ENCODE measurements at regions not wholly inside any gene's neighbourhood (a gene's known extent, or its start where the extent isn't known, plus 50 kb on each side); places are given as distances from the start of the nearest gene placed in this dataset.

DNA sequence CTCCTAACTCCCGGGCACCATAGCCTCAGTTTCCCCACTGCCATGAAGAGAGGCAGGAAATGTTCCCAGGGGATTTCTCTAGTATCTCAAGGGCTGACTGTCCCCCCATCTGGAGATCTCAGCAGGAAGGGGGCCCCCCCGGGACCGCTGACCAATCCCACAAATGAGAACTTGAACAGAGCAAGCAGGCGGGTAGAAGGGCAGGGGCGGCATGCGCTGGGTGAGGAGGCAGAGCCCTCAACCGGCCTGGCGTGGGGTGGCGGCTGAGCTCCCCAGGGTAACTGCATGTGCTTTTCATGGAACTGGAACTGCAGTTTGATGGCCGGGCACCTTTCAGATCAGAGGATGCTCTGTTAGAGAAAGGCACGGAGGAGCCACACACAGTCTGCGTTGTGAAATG is 144.5 kb downstream of the CTTN start:
- CTCF ChIA-PET, result no interaction called here
- Mint-ChIP-seq H3K4me3 (no peak overlapping the region), H3K36me3 (ENCODE audit: low read depth) (no peaks in the 10 kb centered on the region), H3K27me3 (no peaks in the 10 kb centered on the region), H3K9me3 (ENCODE audit: low read depth) (no peaks in the 10 kb centered on the region), H3K27ac (no peak overlapping the region), H3K4me1 (no peaks in the 10 kb centered on the region)
- POLR2A ChIA-PET, result no interaction called here
- intact Hi-C loops (cut with DNase I, micrococcal nuclease), result no loop called here
- ATAC-seq (no peak), DNase-seq (no peak)

DNA sequence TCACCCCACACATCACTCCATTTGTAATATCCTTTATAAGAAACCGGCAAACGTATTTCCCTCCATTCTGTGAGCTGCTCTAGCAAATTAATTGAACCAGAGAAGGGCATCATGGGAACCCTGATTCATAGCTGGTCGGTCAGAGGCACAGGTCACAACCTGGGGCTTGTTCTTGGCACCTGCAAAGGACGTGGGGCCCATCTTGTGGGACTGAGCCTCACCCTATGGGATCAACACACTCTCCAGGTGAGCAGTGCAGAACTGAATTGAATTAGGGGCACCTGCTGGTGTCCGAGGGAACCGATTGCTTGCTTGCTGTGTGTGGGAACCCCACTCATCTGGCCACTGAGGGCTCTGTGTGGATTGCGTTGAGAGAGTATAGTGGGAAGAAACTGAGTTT is 145.3 kb downstream of the CTTN start:
- intact Hi-C loops (cut with DNase I, micrococcal nuclease), result no loop called here
- no peak overlapping the region for H3K4me3 Mint-ChIP-seq
- H3K27me3 Mint-ChIP-seq, result no peaks in the 10 kb centered on the region
- ATAC-seq, result no peak
- DNase-seq, result no peak
- no peaks in the 10 kb centered on the region for H3K4me1 Mint-ChIP-seq
- POLR2A ChIA-PET, result no interaction called here
- no peaks in the 10 kb centered on the region for H3K36me3 Mint-ChIP-seq (ENCODE audit: low read depth)
- no peak overlapping the region for H3K27ac Mint-ChIP-seq
- CTCF ChIA-PET, result no interaction called here
- H3K9me3 Mint-ChIP-seq (ENCODE audit: low read depth), result no peaks in the 10 kb centered on the region

DNA sequence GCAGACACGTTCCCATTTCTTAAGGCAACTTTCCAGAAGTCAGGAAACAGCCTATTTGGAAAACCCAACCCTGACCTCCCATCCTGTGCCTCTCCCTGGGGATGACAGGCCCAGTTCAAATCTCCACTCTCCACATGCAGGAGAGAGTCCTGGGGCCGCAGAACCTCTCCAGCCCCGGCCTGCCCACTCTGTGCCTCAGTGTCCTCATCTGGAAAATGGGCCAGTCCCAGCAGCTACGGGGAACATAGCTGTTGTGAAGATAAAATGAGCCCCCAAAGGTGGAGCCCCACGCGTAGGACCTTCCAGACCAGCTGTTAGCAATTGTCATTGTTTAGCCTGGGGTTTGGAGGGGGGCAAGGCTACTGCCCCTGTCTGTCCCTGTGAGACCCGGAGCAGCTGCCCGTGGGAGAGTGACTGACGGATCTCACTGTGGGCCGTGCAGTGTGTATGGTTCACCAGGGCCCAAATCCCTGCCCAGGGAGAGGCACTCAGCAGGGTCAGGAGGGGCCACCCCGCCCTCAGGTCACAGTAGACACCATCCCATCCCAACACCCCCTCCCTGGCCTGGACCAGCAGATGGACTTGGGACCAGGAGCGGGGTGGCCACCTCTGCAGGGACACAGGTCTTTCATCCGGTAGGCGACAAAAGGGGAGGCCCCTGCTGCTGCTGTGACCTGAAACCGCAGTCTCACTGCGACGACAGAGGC is 145.9 kb downstream of the CTTN start:
- POLR2A ChIA-PET, result no interaction called here
- no peak overlapping the region for H3K4me3 Mint-ChIP-seq

DNA sequence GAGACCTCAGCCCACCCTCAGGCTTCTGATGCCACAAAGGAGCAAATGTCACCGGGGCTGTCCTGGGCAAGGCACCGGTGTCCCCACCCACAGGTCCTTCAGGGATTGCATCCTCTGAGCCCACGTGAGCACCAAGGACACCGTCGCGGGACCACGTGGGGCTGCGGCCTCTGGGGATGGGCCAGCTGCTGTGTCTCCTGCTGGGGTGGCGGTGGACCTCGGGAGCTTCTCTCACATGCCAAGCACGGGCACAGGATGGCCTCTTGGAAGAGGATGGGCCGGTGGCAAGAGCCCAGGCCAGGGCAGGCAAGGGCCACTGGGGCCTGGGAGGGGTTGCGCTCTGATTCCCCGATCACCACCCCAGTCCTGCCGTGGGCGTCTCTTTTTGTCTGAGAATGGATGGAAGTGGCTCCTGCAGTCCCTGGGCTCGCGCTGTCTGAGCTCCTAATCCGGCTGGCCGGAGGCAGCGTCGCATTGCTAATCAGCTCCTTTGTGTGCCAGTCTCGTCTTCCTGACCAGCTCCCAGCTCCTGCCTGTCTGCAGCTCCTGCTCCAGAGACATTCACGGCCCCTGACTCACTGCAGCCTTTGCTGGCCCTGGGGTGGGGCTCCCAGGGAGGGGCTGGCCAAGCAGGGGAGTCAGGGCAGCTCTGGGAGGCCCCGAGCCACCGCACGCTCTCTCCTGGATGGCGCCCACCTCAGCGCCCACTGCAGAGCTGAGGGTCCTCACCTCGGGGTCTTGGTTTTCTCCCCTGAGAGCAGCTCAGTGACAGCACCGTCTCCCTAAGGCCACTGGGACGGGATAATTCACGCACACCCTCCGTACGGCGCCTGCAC is 146.7 kb downstream of the CTTN start:
- ATAC-seq, result no peak
- intact Hi-C loops (cut with DNase I, micrococcal nuclease), result no loop called here
- POLR2A ChIA-PET, result no interaction called here

More for the DNA sequence above, 145.9 kb downstream of the CTTN start:
- Mint-ChIP-seq H3K9me3 (ENCODE audit: low read depth) (no peaks in the 10 kb centered on the region), H3K27me3 (no peaks in the 10 kb centered on the region), H3K27ac (no peak overlapping the region), H3K4me1 (no peaks in the 10 kb centered on the region), H3K36me3 (ENCODE audit: low read depth) (no peaks in the 10 kb centered on the region)
- intact Hi-C loops (cut with DNase I, micrococcal nuclease), result no loop called here
- CTCF ChIA-PET, result no interaction called here
- no peak for DNase-seq
- no peak for ATAC-seq

DNA sequence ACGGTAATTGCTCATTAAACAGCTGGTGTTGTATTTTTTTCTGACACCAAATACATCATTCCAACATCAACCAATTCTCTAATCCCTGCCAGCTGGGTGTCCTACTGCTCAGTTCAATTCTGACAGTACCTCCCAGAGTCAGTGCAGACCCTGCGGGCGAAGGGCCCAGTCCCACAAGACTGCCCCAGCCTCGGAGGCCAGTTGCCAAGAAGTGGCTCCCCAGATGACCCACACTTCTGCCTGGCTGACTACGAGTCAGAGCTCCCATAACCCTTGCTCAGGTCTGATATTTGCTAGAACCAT is 147.2 kb downstream of the CTTN start:
- ATAC-seq (no peak), DNase-seq (no peak)
- H3K9me3 Mint-ChIP-seq (ENCODE audit: low read depth), result no peaks in the 10 kb centered on the region
- POLR2A ChIA-PET, result no interaction called here
- CTCF ChIA-PET, result no interaction called here
- no peaks in the 10 kb centered on the region for H3K36me3 Mint-ChIP-seq (ENCODE audit: low read depth)
- H3K4me1 Mint-ChIP-seq, result no peaks in the 10 kb centered on the region
- H3K4me3 Mint-ChIP-seq, result no peak overlapping the region
- intact Hi-C loops (cut with DNase I, micrococcal nuclease), result no loop called here
- H3K27me3 Mint-ChIP-seq, result no peaks in the 10 kb centered on the region
- no peak overlapping the region for H3K27ac Mint-ChIP-seq

More for the DNA sequence above, 146.7 kb downstream of the CTTN start:
- no peak overlapping the region for H3K4me3 Mint-ChIP-seq
- H3K36me3 Mint-ChIP-seq (ENCODE audit: low read depth), result no peaks in the 10 kb centered on the region
- CTCF ChIA-PET, result no interaction called here
- no peaks in the 10 kb centered on the region for H3K4me1 Mint-ChIP-seq
- no peak for DNase-seq
- no peak overlapping the region for H3K27ac Mint-ChIP-seq
- H3K9me3 Mint-ChIP-seq (ENCODE audit: low read depth), result no peaks in the 10 kb centered on the region
- no peaks in the 10 kb centered on the region for H3K27me3 Mint-ChIP-seq

DNA sequence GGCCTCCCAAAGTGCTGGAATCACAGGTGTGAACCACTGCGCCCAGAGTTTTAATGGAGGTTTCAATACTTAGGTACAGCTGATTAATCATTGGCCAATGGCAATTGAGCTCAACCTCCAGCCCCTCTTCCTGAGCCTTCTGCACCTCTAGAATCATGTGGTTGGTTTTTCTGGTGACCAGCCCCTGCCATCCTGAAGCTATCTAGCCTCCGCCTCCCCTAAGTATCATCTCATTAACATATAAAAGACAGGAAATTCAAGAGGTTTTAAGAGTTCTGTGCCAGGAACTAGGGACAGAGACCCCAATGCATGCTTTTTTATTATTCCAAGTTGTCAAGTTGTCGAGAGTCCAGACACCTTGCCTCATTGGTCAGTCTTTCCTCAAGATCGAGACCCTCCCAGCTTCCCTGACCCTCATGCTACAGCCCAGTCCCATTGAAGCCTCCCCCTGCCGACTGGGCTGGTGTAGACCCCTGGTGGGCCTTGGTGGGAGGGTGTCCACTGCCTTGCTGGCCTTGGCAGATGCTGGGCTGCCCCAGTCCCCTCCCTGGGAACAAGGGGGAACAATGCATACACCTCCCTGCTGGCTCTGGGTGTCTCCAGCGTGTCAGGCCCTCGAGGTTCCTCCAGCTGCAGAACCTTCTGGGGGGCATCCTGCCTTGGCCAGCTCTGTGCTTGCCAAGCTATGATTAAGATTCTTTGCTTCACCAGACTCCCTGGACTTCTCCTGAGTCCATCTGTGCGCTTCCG is 148.0 kb downstream of the CTTN start:
- Mint-ChIP-seq H3K36me3 (ENCODE audit: low read depth) (no peaks in the 10 kb centered on the region), H3K27me3 (no peaks in the 10 kb centered on the region), H3K4me3 (no peak overlapping the region), H3K4me1 (no peaks in the 10 kb centered on the region), H3K9me3 (ENCODE audit: low read depth) (no peaks in the 10 kb centered on the region), H3K27ac (no peak overlapping the region)
- DNase-seq, result no peak
- ChIA-PET CTCF (interaction anchor here (1.6 kb wide), 1 partner anchor 10 kb away, joined by 4 read pairs; no protein-coding TSS in a partner anchor), POLR2A (no interaction called here)
- no peak for ATAC-seq
- intact Hi-C loops (cut with DNase I, micrococcal nuclease), result no loop called here

DNA sequence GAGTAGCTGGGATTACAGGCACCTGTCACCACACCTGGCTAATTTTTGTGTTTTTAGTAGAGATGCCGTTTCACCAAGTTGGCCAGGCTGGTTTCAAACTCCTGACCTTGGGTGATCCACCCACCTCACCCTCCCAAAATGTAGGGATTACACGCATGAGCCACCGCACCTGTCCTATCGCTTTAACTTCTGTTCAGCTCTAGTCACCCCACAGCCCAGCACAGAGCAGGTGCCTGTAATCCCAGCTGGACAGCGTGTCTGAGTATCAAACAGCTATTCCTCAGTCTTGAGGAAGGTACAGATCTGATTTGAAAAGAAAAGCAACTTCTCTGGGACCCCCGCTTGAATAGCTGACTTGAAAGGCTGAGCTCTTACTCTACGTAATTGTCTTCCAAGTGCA is 149.1 kb downstream of the CTTN start:
- Mint-ChIP-seq H3K4me3 (no peak overlapping the region), H3K4me1 (no peaks in the 10 kb centered on the region), H3K27ac (no peak overlapping the region), H3K9me3 (ENCODE audit: low read depth) (no peaks in the 10 kb centered on the region), H3K27me3 (no peaks in the 10 kb centered on the region), H3K36me3 (ENCODE audit: low read depth) (no peaks in the 10 kb centered on the region)
- CTCF ChIA-PET, result interaction anchor here (1.6 kb wide), 1 partner anchor 9 kb away, joined by 4 read pairs; no protein-coding TSS in a partner anchor
- intact Hi-C loops (cut with DNase I, micrococcal nuclease), result no loop called here
- POLR2A ChIA-PET, result no interaction called here
- ATAC-seq (no peak), DNase-seq (no peak)

DNA sequence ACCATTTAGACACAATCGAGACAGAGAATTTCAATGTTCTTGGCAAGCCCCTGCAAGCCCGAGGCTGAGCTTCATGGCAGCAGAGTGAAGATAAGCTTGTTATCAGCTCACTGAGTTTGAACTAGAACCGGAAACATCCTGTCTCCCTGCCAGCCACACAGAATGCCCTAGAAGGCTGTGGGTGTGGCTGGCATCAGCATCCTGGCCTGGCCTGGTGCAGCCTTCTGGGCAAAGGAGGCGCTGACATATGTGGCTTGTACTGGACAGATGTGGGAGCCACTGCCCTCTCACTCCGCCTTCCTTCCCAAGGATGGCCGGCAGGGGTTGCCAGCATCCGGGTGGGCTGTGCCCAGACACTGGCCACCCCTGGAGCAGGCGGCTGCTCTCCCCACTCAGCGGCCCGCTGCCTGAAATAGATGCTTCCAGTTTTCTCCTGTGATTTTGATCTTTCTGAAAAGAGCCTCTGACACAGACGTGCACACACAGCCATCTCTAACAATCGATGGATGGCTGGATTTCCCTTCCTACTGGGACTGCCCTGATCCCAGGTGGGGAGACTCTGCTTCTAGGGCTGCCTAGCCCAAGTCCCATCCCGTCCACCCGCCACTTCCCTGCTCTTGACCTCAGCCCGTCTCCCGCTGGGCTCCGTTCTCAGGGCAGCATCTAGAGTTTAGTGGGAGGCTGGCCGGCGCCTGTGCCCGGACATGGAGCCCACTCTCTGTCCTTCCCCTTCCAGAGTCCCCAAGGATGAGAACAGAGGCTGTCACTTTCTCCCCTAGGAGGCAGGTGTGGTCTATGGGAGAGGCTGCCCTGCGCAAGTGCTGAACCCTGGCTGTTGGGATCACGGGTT is 149.7 kb downstream of the CTTN start:
- Mint-ChIP-seq H3K27ac (no peak overlapping the region), H3K9me3 (ENCODE audit: low read depth) (no peaks in the 10 kb centered on the region), H3K4me1 (no peaks in the 10 kb centered on the region), H3K4me3 (no peak overlapping the region), H3K27me3 (no peaks in the 10 kb centered on the region), H3K36me3 (ENCODE audit: low read depth) (no peaks in the 10 kb centered on the region)
- POLR2A ChIA-PET, result no interaction called here
- no peak for ATAC-seq
- intact Hi-C loops (cut with DNase I, micrococcal nuclease), result no loop called here
- no peak for DNase-seq
- CTCF ChIA-PET, result interaction anchor here (1.6 kb wide), 1 partner anchor 8 kb away, joined by 4 read pairs; no protein-coding TSS in a partner anchor

DNA sequence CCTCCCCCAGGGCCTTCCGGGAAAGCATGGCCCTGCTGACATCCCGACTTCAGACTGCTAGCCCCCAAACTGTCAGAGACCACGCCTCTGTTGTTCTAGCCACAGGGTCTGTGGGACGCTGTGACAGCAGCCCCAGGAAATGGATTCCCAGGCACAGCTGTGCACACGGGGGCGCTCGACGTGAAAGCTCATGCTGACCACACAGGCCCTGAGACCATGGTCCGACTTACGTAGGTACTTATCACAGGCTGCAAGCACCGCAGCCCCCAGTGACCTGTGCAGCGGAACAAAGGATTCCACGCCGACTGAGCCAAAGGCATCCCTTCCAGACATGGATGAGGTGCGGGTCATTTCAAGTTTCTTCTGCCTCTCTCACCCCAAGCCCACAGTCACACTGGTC is 150.6 kb downstream of the CTTN start:
- intact Hi-C loops (cut with DNase I, micrococcal nuclease), result no loop called here
- no peak overlapping the region for H3K27ac Mint-ChIP-seq
- ChIA-PET CTCF (no interaction called here), POLR2A (no interaction called here)
- H3K36me3 Mint-ChIP-seq (ENCODE audit: low read depth), result no peaks in the 10 kb centered on the region
- H3K4me1 Mint-ChIP-seq, result no peaks in the 10 kb centered on the region
- H3K4me3 Mint-ChIP-seq, result no peak overlapping the region
- H3K9me3 Mint-ChIP-seq (ENCODE audit: low read depth), result no peaks in the 10 kb centered on the region
- no peaks in the 10 kb centered on the region for H3K27me3 Mint-ChIP-seq
- no peak for ATAC-seq
- DNase-seq, result no peak

DNA sequence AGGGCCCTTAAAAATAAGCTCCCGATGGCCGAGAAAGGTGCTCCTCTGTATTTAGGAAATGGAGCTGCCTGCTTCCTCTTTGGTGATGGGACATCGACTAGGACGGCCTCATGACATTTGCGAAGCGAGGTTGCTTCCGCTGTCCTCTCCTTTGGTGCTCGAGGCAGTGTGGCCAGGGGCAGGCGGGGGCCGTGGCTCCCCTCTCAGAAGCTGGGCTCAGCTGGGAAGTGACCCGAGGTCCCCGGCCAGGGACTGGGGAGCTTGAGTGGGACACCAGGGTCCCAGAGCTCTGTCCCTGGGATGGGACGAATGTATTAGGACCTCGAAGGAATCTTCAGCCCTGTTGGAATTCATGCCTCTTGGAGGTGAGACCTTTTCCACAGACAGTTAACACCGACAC is 151.1 kb downstream of the CTTN start:
- intact Hi-C loops (cut with DNase I, micrococcal nuclease), result no loop called here
- Mint-ChIP-seq H3K4me1 (no peaks in the 10 kb centered on the region), H3K4me3 (no peak overlapping the region), H3K27me3 (no peaks in the 10 kb centered on the region), H3K27ac (no peak overlapping the region), H3K9me3 (ENCODE audit: low read depth) (no peaks in the 10 kb centered on the region), H3K36me3 (ENCODE audit: low read depth) (no peaks in the 10 kb centered on the region)
- DNase-seq, result no peak
- no peak for ATAC-seq
- ChIA-PET POLR2A (no interaction called here), CTCF (no interaction called here)

DNA sequence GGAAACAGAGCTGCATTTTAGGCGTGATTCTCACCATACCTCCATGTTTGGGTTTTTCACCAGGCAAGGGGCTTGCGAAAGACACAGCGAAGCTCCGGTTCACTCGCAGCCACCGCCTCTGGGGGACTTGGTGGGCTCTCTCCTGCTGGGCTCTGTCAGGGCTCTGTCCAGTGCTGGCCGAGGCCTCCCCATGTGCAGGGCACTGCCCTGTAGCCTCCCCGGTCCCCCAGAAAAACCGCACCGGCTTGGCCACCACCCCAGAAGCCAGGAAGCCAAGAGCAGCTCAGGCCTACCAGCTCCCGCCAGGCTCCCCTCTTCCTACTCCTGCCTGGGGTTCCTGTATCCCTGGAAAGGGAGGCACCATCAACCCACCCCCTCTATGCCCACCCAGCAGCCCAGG is 151.5 kb downstream of the CTTN start:
- Mint-ChIP-seq H3K27ac (no peak overlapping the region), H3K36me3 (ENCODE audit: low read depth) (no peaks in the 10 kb centered on the region), H3K4me3 (no peak overlapping the region), H3K9me3 (ENCODE audit: low read depth) (no peaks in the 10 kb centered on the region), H3K27me3 (no peaks in the 10 kb centered on the region), H3K4me1 (no peaks in the 10 kb centered on the region)
- no peak for ATAC-seq
- intact Hi-C loops (cut with DNase I, micrococcal nuclease), result no loop called here
- ChIA-PET CTCF (no interaction called here), POLR2A (no interaction called here)
- no peak for DNase-seq

Data from activated CD4-positive, alpha-beta T cell treated with anti-CD3 and anti-CD28 coated beads for 36 hours (primary cell).